PC-9 (cell line): ENCODE measurements at regions not wholly inside any gene's neighbourhood (a gene's known extent, or its start where the extent isn't known, plus 50 kb on each side); places are given as distances from the start of the nearest gene placed in this dataset.

Experiments used
- BruUV-seq: library from RNA; stranded (reverse); fragments of 400-500 nt; replicated peaks from 2 replicates; lab custom pipeline; 2021; lab: Mats Ljungman, UMichigan
- CTCF ChIA-PET: fragments of 300-600 bp; sonication (Branson Sonifier 250); formaldehyde crosslinking; loops from one replicate; lab custom pipeline; 2022; ENCODE audit warnings: antibody characterized with exemption; lab: Charles Lee
- POLR2A ChIA-PET: fragments of 300-600 bp; sonication (Branson Sonifier 250); formaldehyde crosslinking; loops from one replicate; lab custom pipeline; 2022; ENCODE audit warnings: antibody characterized with exemption; ENCODE audit not compliant: unreplicated experiment; lab: Charles Lee
- DNase-seq, 2 experiments: peaks; one replicate each; pipeline versions ENCODE4 v3.0.0 to v3.0.0-alpha.2; 2015 to 2022; ENCODE audit warnings: mixed read lengths in 1 of 2
- H2AFZ ChIP-seq: fragments of 200-600 bp; sonication (generic); 2 replicates; pipeline ENCODE4 v1.8.1; 2017; ENCODE audit warnings: antibody characterized with exemption
- H3F3A ChIP-seq: fragments of 200-600 bp; sonication (generic); 2 replicates; pipeline ENCODE4 v1.8.1; 2017; ENCODE audit warnings: antibody characterized with exemption, mild to moderate bottlenecking, low read depth; ENCODE audit not compliant: insufficient read depth
- H3K27ac ChIP-seq: fragments of 200-600 bp; sonication (generic); 2 replicates; pipeline ENCODE4 v1.6.1; 2016; ENCODE audit warnings: mixed run types
- H3K27me3 ChIP-seq: fragments of 200-600 bp; sonication (generic); 2 replicates; pipeline ENCODE4 v1.6.1; 2016; ENCODE audit warnings: low read depth, mixed run types; ENCODE audit not compliant: insufficient read depth
- H3K36me3 ChIP-seq: fragments of 200-600 bp; sonication (generic); 2 replicates; pipeline ENCODE4 v1.6.1; 2016; ENCODE audit warnings: low read depth, mixed run types
- H3K4me1 ChIP-seq: fragments of 200-600 bp; sonication (generic); replicated peaks from 2 replicates; pipeline ENCODE4 v1.6.1; 2016; ENCODE audit warnings: mixed run types; ENCODE audit not compliant: insufficient read depth
- H3K4me2 ChIP-seq: fragments of 200-600 bp; sonication (generic); 2 replicates; pipeline ENCODE4 v1.6.1; 2017; ENCODE audit warnings: mixed run types
- H3K4me3 ChIP-seq: fragments of 200-600 bp; sonication (generic); 2 replicates; pipeline ENCODE4 v1.6.1; 2016; ENCODE audit warnings: mixed run types
- H3K79me2 ChIP-seq: fragments of 200-600 bp; sonication (generic); 2 replicates; pipeline ENCODE4 v1.6.1; 2017; ENCODE audit warnings: low read depth, mixed run types
- H3K9me2 ChIP-seq: fragments of 200-600 bp; sonication (generic); 2 replicates; pipeline ENCODE4 v1.8.1; 2017; ENCODE audit warnings: mild to moderate bottlenecking; ENCODE audit not compliant: insufficient read depth
- H3K9me3 ChIP-seq: fragments of 200-600 bp; sonication (generic); 2 replicates; pipeline ENCODE4 v1.8.1; 2016; ENCODE audit warnings: low read depth; ENCODE audit not compliant: insufficient read depth
- H4K20me1 ChIP-seq: fragments of 200-600 bp; sonication (generic); 2 replicates; pipeline ENCODE4 v1.8.1; 2017; ENCODE audit not compliant: insufficient read depth
- CTCF ChIP-seq: fragments of 200-600 bp; sonication (generic); conservative IDR thresholded peaks from 2 replicates; pipeline ENCODE4 v1.6.1; 2017; ENCODE audit warnings: mixed run types, antibody characterized with exemption, mild to moderate bottlenecking, moderate library complexity
- EZH2 ChIP-seq: fragments of 200-600 bp; sonication (generic); IDR thresholded peaks from 2 replicates; pipeline ENCODE4 v1.8.0; 2017; ENCODE audit warnings: antibody characterized with exemption, low read depth
- intact Hi-C: fragments of 100-400 bp; cut with micrococcal nuclease; formaldehyde crosslinking; loops from one replicate; pipeline ENCODE4 v1.10.0; 2022; ENCODE audit not compliant: unreplicated experiment

DNA sequence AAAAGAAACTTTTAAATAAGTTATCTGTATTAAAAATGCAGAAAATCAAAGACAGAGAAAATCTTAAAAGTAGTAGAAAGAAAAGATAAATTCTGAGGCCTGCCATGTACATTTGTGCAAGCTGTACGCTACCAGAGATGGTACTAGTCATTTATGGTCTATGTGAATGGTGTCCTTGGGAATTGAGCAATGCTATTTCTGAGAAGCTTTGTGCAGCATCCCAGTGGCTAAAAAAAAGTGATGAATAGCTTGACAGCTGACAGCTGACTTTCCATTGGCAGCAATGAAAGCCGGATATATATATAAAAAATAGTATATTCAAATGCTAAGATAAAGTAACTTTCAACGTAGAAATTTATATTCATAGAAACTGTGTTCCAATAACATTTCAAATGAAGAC lies 58.8 kb upstream of the KCTD3 start:
- TF ChIP-seq CTCF (no peak), EZH2 (no peak)
- ChIA-PET CTCF (no interaction called here), POLR2A (no interaction called here)
- Histone ChIP-seq H3K79me2 (no peaks in the 10 kb centered on the region), H2AFZ (no peak overlapping the region), H4K20me1 (no peaks in the 10 kb centered on the region), H3K4me1 (no peaks in the 10 kb centered on the region), H3K36me3 (no peaks in the 10 kb centered on the region), H3F3A (no peaks in the 10 kb centered on the region), H3K9me3 (peaks cover 8% of the 10 kb centered on the region; the same call in 1 of the 2 replicates), H3K4me3 (no peak overlapping the region), H3K27ac (no peak overlapping the region), H3K4me2 (no peak overlapping the region), H3K27me3 (no peaks in the 10 kb centered on the region), H3K9me2 (no peaks in the 10 kb centered on the region)
- no TSS peak for BruUV-seq
- intact Hi-C loops = no loop called here
- no peak for DNase-seq
